ENCODE measurements at regions not wholly inside any gene's neighbourhood (a gene's known extent, or its start where the extent isn't known, plus 50 kb on each side); places are given as distances from the start of the nearest gene placed in this dataset.

GRCh38 chr15:36498401-36498800 lies 81.0 kb upstream of the CDIN1 start:
- TF ChIP-seq CTCF (IDR thresholded peaks at IDR 0.05) (no peak), EP300 (IDR thresholded peaks at IDR 0.05) (no peak), POLR2A (IDR thresholded peaks at IDR 0.05; ENCODE audit: low read depth) (no peak)

Measured in esophagus muscularis mucosa (tissue), 4 donors.